ENCODE measurements at regions not wholly inside any gene's neighbourhood (a gene's known extent, or its start where the extent isn't known, plus 50 kb on each side); places are given as distances from the start of the nearest gene placed in this dataset.
A peak's percentile ranks its signal among the peaks of the same experiment; 100 is the strongest.

GRCh38 chr4:164410401-164410800 lies 343.5 kb upstream of the SMIM31 start:
- DNase-seq = no peak

- no peak for DNase-seq
Measured at GRCh38 chr4:164412246-164412645, 341.7 kb upstream of the SMIM31 start.

- DNase-seq = no peak
Measured at GRCh38 chr4:164413743-164414142, 340.2 kb upstream of the SMIM31 start.

GRCh38 chr4:164423819-164424218 lies 330.1 kb upstream of the SMIM31 start:
- DNase-seq = no peak

GRCh38 chr4:164424846-164425245 lies 329.1 kb upstream of the SMIM31 start:
- peak; percentile 24 for DNase-seq

GRCh38 chr4:164428561-164428960 lies 325.4 kb upstream of the SMIM31 start:
- no peak for DNase-seq

GRCh38 chr4:164438321-164438720 lies 315.6 kb upstream of the SMIM31 start:
- no peak for DNase-seq

- DNase-seq = no peak
Measured at GRCh38 chr4:164439037-164439436, 314.9 kb upstream of the SMIM31 start.

GRCh38 chr4:164440199-164440598 lies 313.7 kb upstream of the SMIM31 start:
- no peak for DNase-seq

GRCh38 chr4:164441109-164441508 lies 312.8 kb upstream of the SMIM31 start:
- no peak for DNase-seq

GRCh38 chr4:164442180-164442579 lies 311.8 kb upstream of the SMIM31 start:
- DNase-seq = no peak

GRCh38 chr4:164446516-164446915 lies 307.4 kb upstream of the SMIM31 start:
- no peak for DNase-seq

GRCh38 chr4:164461901-164462300 lies 292.0 kb upstream of the SMIM31 start:
- DNase-seq = no peak

GRCh38 chr4:164462471-164462870 lies 291.5 kb upstream of the SMIM31 start:
- DNase-seq = no peak

- DNase-seq = no peak
Measured at GRCh38 chr4:164464313-164464712, 289.6 kb upstream of the SMIM31 start.

GRCh38 chr4:164467493-164467892 lies 286.4 kb upstream of the SMIM31 start:
- no peak for DNase-seq

GRCh38 chr4:164481306-164482091 lies 272.4 kb upstream of the SMIM31 start:
- DNase-seq = no peak

GRCh38 chr4:164482092-164482404 lies 271.9 kb upstream of the SMIM31 start:
- DNase-seq = no peak

- DNase-seq = no peak
Measured at GRCh38 chr4:164482758-164483157, 271.2 kb upstream of the SMIM31 start.

GRCh38 chr4:164483711-164484110 lies 270.2 kb upstream of the SMIM31 start:
- no peak for DNase-seq

GRCh38 chr4:164484551-164484950 lies 269.4 kb upstream of the SMIM31 start:
- no peak for DNase-seq

- no peak for DNase-seq
Measured at GRCh38 chr4:164485136-164485535, 268.8 kb upstream of the SMIM31 start.

GRCh38 chr4:164488114-164488513 lies 265.8 kb upstream of the SMIM31 start:
- DNase-seq = no peak

- no peak for DNase-seq
Measured at GRCh38 chr4:164501074-164501473, 252.9 kb upstream of the SMIM31 start.

- no peak for DNase-seq
Measured at GRCh38 chr4:164503874-164504273, 250.1 kb upstream of the SMIM31 start.
